Testis (tissue), 2 donors: ENCODE measurements at regions not wholly inside any gene's neighbourhood (a gene's known extent, or its start where the extent isn't known, plus 50 kb on each side); places are given as distances from the start of the nearest gene placed in this dataset.

Experiments used
- CTCF ChIP-seq, 3 experiments: fragments of 450-650 bp in 2 of 3; fragments of 200-600 bp in 1 of 3; sonication (generic) in 1 of 3; IDR thresholded peaks; one replicate each; pipeline ENCODE4 v1.5.1; 2016 to 2019; ENCODE audit warnings: antibody characterized with exemption in 3 of 3, mild to moderate bottlenecking in 2 of 3, moderate library complexity in 1 of 3
- POLR2A ChIP-seq: fragments of 450-650 bp; IDR thresholded peaks from one replicate; pipeline ENCODE4 v1.6.1; 2017; ENCODE audit warnings: antibody characterized with exemption, mild to moderate bottlenecking, moderate library complexity

- TF ChIP-seq CTCF (IDR thresholded peaks at IDR 0.05) (no peak), POLR2A (no peak)
Measured at GRCh38 chrX:129077424-129078170, 445.7 kb downstream of the SMARCA1 start.
